H1 (cell line): ENCODE measurements at regions not wholly inside any gene's neighbourhood (a gene's known extent, or its start where the extent isn't known, plus 50 kb on each side); places are given as distances from the start of the nearest gene placed in this dataset.

Experiments
- ATF2 ChIP-seq: IDR thresholded peaks from 2 replicates; pipeline ENCODE4 v1.6.1; 2012; ENCODE audit warnings: low read length, inconsistent platforms
- BACH1 ChIP-seq: IDR thresholded peaks from 2 replicates; pipeline ENCODE4 v1.6.1; 2012; ENCODE audit warnings: low read length, improper control_type of control experiment
- CHD7 ChIP-seq: fragments of 300-600 bp; sonication (generic); IDR thresholded peaks from 2 replicates; pipeline ENCODE4 v1.7.1; 2012; ENCODE audit warnings: low read length, moderate library complexity, mild to moderate bottlenecking, inconsistent platforms; ENCODE audit not compliant: insufficient replicate concordance
- EZH2 ChIP-seq: fragments of 200-600 bp; sonication (generic); IDR thresholded peaks from 2 replicates; pipeline ENCODE4 v1.7.1; 2012; ENCODE audit warnings: low read depth, mild to moderate bottlenecking, moderate library complexity, low read length, inconsistent platforms; ENCODE audit not compliant: severe bottlenecking
- KDM4A ChIP-seq: IDR thresholded peaks from one replicate; pipeline ENCODE4 v1.7.1; 2012; ENCODE audit warnings: low read depth, mild to moderate bottlenecking, moderate library complexity, low read length, inconsistent platforms; ENCODE audit not compliant: severe bottlenecking
- NANOG ChIP-seq: IDR thresholded peaks from 2 replicates; pipeline ENCODE4 v1.6.1; 2011; ENCODE audit warnings: low read length, low read depth, mild to moderate bottlenecking, inconsistent platforms; ENCODE audit not compliant: insufficient read depth, poor library complexity, severe bottlenecking
- RFX5 ChIP-seq: IDR thresholded peaks from 2 replicates; pipeline ENCODE4 v1.6.1; 2011; ENCODE audit warnings: low read depth, low read length, improper control_type of control experiment, borderline replicate concordance
- SIX5 ChIP-seq: IDR thresholded peaks from 2 replicates; pipeline ENCODE4 v1.6.1; 2011; ENCODE audit warnings: mild to moderate bottlenecking, low read depth, low read length
- SRF ChIP-seq: IDR thresholded peaks from 2 replicates; pipeline ENCODE4 v1.6.1; 2011; ENCODE audit warnings: mild to moderate bottlenecking, low read depth, low read length, moderate library complexity
- ZNF274 ChIP-seq: IDR thresholded peaks from 2 replicates; pipeline ENCODE4 v1.7.0; 2012; ENCODE audit warnings: low read length, borderline replicate concordance; ENCODE audit errors: extremely low read depth

GRCh38 chr2:217691516-217691915 lies 311.3 kb downstream of the TNS1 start (continued):
- TF ChIP-seq CHD7 (no peak), RFX5 (no peak), SIX5 (no peak), EZH2 (no peak), BACH1 (no peak), SRF (no peak), ATF2 (no peak), ZNF274 (no peak), KDM4A (no peak), NANOG (no peak)
